Naive B cell (primary cell): ENCODE measurements at regions not wholly inside any gene's neighbourhood (a gene's known extent, or its start where the extent isn't known, plus 50 kb on each side); places are given as distances from the start of the nearest gene placed in this dataset.
"Not testable (repeated sequence)": the region's sequence is repeated elsewhere in the genome, so short reads cannot be mapped to it uniquely, and the experiment has no call there.

ENCODE experiments used
- ATAC-seq, 2 donors: fragments of 150-1000 bp; cut with Tn5 transposase; 2 replicates each; pipeline ENCODE4 v1.10.0; 2021; ENCODE audit warnings: low read depth in 2 of 2, mild to moderate bottlenecking in 2 of 2, moderate library complexity in 2 of 2
- DNase-seq: peaks from one replicate; pipeline ENCODE4 v3.0.0; 2022
- H3K27ac Mint-ChIP-seq, 6 donors: one replicate each; pipeline ENCODE4 v1.8.0; 2020 to 2022; ENCODE audit warnings: mild to moderate bottlenecking in 6 of 6, mixed read lengths in 6 of 6, moderate library complexity in 5 of 6, inconsistent platforms in 2 of 6
- H3K27me3 Mint-ChIP-seq, 3 donors: one replicate each; pipeline ENCODE4 v1.8.0; 2021 to 2022; ENCODE audit warnings: mixed read lengths in 3 of 3, mild to moderate bottlenecking in 1 of 3
- H3K36me3 Mint-ChIP-seq, 2 donors: one replicate each; pipeline ENCODE4 v1.8.0; 2020 to 2022; ENCODE audit warnings: mixed read lengths in 2 of 2, inconsistent platforms in 1 of 2, mild to moderate bottlenecking in 1 of 2
- H3K4me1 Mint-ChIP-seq, 3 donors: one replicate each; pipeline ENCODE4 v1.8.0; 2020 to 2022; ENCODE audit warnings: mixed read lengths in 3 of 3, inconsistent platforms in 1 of 3, mild to moderate bottlenecking in 1 of 3, moderate library complexity in 1 of 3
- H3K4me3 Mint-ChIP-seq, 8 donors: one replicate each; pipeline ENCODE4 v1.8.0; 2020 to 2022; ENCODE audit warnings: mild to moderate bottlenecking in 8 of 8, mixed read lengths in 8 of 8, moderate library complexity in 8 of 8, inconsistent platforms in 2 of 8
- H3K9me3 Mint-ChIP-seq, 7 donors: one replicate each; pipeline ENCODE4 v1.8.0; 2020 to 2022; ENCODE audit warnings: mixed read lengths in 7 of 7, mild to moderate bottlenecking in 5 of 7, inconsistent platforms in 2 of 7, moderate library complexity in 1 of 7

DNA sequence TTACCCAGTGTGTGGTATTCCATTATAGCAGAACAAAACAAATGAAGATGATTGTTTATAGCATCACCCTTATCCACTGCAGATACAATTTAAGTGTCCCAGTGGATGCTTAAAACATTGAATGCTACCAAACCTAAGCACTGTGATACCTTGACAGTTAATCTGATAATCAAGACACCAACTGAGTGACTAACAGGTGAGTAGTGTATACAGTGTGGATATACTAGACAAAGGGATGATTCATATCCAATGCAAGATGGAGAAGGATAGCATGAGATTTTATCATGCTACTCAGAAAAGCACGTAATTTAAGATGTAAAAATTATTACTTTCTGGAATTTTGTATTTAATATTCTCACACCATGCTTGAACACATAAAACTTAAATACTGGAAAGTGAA, 1449.0 kb downstream of the OTOL1 start:
- H3K27me3 Mint-ChIP-seq, result no peaks in the 10 kb centered on the region

DNA sequence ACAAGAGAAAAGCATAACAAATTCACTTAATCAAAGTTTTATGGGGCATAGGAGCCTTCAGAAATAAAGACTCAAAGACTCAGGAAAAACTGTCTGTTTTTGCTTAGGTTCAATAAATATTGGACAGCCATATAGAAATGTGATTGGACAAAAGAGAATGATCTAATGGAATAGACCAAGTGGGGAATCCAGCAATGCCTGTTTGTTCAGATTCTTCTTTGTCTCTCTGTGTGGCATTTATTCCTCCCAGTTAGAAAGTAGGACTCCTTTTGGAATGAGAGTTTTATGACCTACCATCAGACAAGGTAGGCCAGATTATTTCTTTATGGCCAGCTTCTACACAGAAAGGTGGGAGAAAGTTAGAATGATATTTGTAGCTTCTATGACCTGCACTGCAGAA, 1460.1 kb downstream of the OTOL1 start:
- DNase-seq (no peak), ATAC-seq (no peak)
- Mint-ChIP-seq H3K4me3 (no peak overlapping the region), H3K4me1 (no peaks in the 10 kb centered on the region), H3K36me3 (no peaks in the 10 kb centered on the region), H3K27me3 (no peaks in the 10 kb centered on the region), H3K27ac (no peak overlapping the region), H3K9me3 (peaks cover 0 to 10% (median 6%) of the 10 kb centered on the region in 7 donors)

More for the DNA sequence above, 1449.0 kb downstream of the OTOL1 start:
- H3K4me1 Mint-ChIP-seq, result no peaks in the 10 kb centered on the region
- H3K36me3 Mint-ChIP-seq, result no peaks in the 10 kb centered on the region
- ATAC-seq (no peak), DNase-seq (no peak)
- H3K27ac Mint-ChIP-seq, result no peak overlapping the region
- H3K9me3 Mint-ChIP-seq, result peaks cover under 1 to 23% (median 7%) of the 10 kb centered on the region in 7 donors
- H3K4me3 Mint-ChIP-seq, result no peak overlapping the region

DNA sequence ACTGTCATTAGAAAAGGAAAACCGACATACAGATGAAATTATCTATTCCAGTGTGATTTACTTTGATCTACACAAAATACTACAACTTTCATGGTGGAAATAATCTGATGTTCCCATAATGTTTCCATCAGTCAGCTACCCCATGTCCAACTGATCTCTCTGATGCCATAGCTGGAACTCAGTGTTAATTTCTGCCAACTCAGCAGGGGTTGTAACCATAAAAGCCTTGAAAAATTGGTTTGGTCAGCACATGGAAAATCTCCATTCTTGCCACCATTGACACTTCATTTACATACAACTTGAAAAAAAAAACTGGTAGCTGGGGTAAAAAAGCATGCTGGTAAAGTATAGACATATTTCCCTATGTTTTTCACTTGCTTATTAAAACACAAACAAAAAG, 1463.7 kb downstream of the OTOL1 start:
- Mint-ChIP-seq H3K36me3 (no peaks in the 10 kb centered on the region), H3K27me3 (no peaks in the 10 kb centered on the region), H3K27ac (no peak overlapping the region), H3K9me3 (peaks cover 0 to 14% (median 7%) of the 10 kb centered on the region in 7 donors), H3K4me1 (no peaks in the 10 kb centered on the region), H3K4me3 (no peak overlapping the region)
- no peak for ATAC-seq
- DNase-seq, result no peak

DNA sequence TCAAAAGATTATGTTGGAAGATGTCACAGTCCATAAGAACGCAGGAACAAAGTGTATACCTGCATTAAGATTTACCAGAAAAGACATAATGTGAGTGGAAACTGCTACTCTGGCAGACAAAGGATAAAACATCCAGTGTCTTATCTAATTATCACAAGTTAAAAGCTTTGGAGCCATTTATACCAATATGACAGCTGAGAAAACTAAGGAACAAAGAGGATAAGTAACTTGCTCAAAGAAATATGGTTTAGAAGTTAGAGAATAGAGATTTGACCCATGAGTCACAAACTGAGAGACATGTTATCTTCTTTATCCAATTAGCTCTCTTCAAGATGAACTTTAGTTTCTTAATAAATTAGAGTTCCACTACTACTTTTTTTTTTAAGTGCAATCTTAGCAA, 1473.7 kb downstream of the OTOL1 start:
- Mint-ChIP-seq H3K27me3 (no peaks in the 10 kb centered on the region), H3K36me3 (no peaks in the 10 kb centered on the region), H3K4me3 (no peak overlapping the region), H3K9me3 (peaks cover under 1 to 22% (median 9%) of the 10 kb centered on the region in 7 donors), H3K4me1 (no peaks in the 10 kb centered on the region), H3K27ac (no peak overlapping the region)
- DNase-seq, result no peak
- ATAC-seq, result no peak

DNA sequence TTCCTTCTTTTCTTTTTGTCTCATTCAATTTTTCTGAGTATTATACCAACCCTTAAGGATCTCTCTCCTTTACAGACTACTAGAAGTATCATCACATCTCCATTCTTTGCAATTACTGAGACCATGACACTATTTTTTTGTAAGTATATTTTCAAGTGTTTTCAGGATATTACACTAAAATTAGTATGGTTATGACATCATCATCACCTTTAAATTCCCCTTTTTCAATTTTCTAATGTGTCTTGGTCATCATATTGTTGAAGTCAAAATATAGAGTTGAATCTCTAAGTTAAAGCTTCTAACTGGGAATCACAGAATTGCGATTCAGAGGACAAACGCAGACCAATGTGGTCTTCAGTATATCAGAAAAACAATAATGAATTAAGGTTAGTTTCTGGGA, 1475.1 kb downstream of the OTOL1 start:
- H3K4me1 Mint-ChIP-seq, result no peaks in the 10 kb centered on the region
- H3K9me3 Mint-ChIP-seq, result peaks cover 0 to 17% (median 6%) of the 10 kb centered on the region in 7 donors
- no peaks in the 10 kb centered on the region for H3K36me3 Mint-ChIP-seq
- no peak overlapping the region for H3K27ac Mint-ChIP-seq
- ATAC-seq, result no peak
- no peak for DNase-seq
- no peak overlapping the region for H3K4me3 Mint-ChIP-seq
- H3K27me3 Mint-ChIP-seq, result no peaks in the 10 kb centered on the region

DNA sequence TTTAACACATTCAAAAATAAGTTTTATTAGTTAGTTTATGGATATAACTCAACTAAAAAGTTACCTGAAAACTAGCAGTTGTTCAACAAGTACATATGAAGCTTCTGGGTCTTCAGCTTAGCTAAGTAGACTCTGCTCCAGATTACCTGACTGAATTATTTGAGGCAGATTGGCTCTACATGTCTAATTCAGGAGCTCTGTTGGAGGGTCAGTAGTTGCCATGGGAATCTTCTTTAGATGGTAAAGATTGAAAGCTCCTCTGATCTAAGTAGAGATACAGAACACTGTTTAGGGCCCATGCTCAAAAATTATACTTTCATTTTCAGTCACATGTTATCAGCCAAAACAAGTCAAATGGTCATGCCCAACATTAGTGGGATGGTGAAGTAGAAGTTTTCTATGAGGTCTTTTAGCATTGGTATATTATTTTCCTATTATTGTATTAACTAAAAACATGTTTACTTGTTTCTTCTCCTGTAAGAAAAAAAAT, 1476.9 kb downstream of the OTOL1 start:
- H3K36me3 Mint-ChIP-seq, result no peaks in the 10 kb centered on the region
- H3K9me3 Mint-ChIP-seq, result peaks cover 0 to 11% (median 0%) of the 10 kb centered on the region in 7 donors
- H3K27me3 Mint-ChIP-seq, result no peaks in the 10 kb centered on the region
- no peak overlapping the region for H3K27ac Mint-ChIP-seq
- ATAC-seq, result no peak
- no peak overlapping the region for H3K4me3 Mint-ChIP-seq
- no peaks in the 10 kb centered on the region for H3K4me1 Mint-ChIP-seq
- no peak for DNase-seq

DNA sequence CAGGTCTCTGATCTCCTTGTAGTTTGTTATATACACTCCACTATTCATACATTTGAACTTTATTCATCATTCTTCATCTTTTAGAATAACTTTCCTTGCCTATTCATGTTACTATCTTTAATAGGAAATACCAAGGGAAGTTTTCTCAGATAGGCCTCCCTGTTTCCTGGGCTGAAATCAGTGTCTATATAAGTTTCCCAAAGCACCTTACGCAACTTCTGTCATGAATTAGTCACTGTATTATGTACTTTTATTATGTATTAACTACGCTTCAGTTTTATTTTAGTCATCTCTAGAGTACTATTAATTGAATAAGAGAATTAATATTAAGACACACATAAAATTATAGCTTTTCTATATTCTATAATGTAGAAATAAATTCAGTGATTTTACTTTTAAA, 1481.5 kb downstream of the OTOL1 start:
- Mint-ChIP-seq H3K4me3 (no peak overlapping the region), H3K36me3 (no peaks in the 10 kb centered on the region), H3K9me3 (peaks cover 0 to 6% (median 1%) of the 10 kb centered on the region in 7 donors), H3K27me3 (no peaks in the 10 kb centered on the region), H3K4me1 (no peaks in the 10 kb centered on the region), H3K27ac (no peak overlapping the region)
- no peak for DNase-seq
- ATAC-seq, result no peak

DNA sequence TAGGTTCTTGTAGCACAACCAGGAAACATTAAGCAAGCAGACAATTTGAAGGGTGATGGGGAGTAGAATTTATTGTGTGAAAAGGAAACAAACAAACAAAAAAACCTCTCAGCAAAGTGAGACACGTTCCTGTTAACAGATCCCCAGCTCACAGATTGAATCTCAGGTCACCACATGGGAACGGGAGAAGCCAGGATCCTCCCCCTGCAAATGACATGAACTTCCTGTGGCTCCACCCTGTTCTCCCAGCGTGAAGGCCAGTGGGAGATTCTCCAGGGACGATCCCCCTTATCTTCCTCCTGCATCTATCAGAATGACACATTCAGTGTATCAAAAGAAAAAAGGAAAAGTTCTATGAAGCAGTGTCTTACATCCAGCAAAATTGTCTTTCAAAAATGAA, 1488.1 kb downstream of the OTOL1 start:
- H3K4me1 Mint-ChIP-seq, result no peaks in the 10 kb centered on the region
- ATAC-seq (no peak), DNase-seq (no peak)
- no peaks in the 10 kb centered on the region for H3K27me3 Mint-ChIP-seq
- H3K27ac Mint-ChIP-seq, result no peak overlapping the region
- H3K4me3 Mint-ChIP-seq, result no peak overlapping the region
- H3K36me3 Mint-ChIP-seq, result no peaks in the 10 kb centered on the region
- peaks cover 0 to 13% (median 6%) of the 10 kb centered on the region in 7 donors for H3K9me3 Mint-ChIP-seq

DNA sequence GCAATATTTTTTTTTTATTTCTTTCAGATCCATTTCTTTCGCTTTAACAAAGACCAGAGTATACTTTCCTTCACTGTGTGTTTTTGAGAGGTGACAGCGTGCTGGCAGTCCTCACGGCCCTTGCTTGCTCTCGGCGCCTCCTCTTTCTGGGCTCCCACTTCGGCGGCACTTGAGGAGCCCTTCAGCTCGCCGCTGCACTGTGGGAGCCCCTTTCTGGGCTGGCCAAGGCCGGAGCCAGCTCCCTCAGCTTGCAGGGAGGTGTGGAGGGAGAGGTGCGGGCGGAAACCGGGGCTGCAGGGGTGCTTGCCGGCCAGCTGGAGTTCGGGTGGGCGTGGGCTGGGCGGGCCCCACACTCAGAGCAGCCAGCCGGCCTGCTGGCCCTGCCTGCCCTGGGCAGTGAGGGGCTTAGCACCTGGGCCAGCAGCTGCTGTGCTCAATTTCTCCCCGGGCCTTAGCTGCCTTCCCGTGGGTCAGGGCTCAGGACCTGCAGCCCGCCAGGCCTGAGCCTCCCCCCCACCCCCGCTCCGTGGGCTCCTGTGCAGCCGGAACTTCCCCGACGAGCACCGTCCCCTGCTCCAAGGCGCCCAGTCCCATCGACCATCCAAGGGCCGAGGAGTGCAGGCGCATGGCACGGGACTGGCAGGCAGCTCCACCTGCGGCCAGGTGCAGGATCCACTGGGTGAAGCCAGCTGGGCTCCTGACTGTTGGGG, 1490.6 kb downstream of the OTOL1 start:
- not testable (repeated sequence) for H3K36me3 Mint-ChIP-seq, H3K27ac Mint-ChIP-seq, ATAC-seq, H3K4me1 Mint-ChIP-seq, H3K4me3 Mint-ChIP-seq, DNase-seq, H3K27me3 Mint-ChIP-seq
- peaks cover 2 to 13% (median 7%) of the 10 kb centered on the region in 7 donors for H3K9me3 Mint-ChIP-seq

DNA sequence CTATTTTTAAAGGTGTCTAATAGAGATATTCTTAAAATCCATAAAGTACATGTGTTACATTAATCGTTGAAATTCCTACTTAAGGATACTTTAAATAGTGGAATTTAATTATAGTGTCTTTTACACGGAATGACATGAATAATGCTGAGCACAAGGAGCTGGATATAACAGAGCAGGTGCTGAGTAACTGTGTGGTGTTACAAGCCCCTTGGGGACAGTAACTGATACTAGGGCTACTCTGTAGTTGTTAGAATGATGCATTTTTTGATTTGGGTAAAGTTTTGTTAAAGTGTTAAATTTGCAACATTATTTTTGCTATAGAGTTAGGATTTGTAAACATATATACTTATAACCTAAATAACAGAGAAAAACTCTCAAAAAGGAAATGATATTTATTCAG, 1496.1 kb downstream of the OTOL1 start:
- no peaks in the 10 kb centered on the region for H3K4me1 Mint-ChIP-seq
- ATAC-seq, result no peak
- no peak overlapping the region for H3K27ac Mint-ChIP-seq
- H3K9me3 Mint-ChIP-seq, result peaks cover 5 to 14% (median 11%) of the 10 kb centered on the region in 7 donors
- DNase-seq, result no peak
- H3K36me3 Mint-ChIP-seq, result peaks cover 0 to 8% of the 10 kb centered on the region in 2 donors
- H3K27me3 Mint-ChIP-seq, result no peaks in the 10 kb centered on the region
- no peak overlapping the region for H3K4me3 Mint-ChIP-seq

DNA sequence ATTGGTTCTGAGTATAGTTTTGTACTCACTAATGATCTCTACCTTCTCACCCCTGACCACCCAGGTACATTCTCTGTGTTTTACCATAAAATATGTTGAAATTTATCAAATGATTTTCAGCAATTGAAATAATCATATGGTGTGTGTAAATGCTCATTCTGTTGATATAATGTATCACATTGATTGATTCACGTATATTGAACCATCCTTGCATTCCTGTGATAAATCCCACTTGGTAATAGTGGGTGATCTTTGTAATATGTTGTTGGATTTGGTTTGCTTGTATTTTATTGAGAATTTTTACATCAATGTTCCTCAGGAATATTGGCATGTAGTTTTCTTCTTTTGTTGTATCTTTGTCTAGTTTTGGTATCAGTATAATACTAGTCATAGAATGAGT, 1497.6 kb downstream of the OTOL1 start:
- Mint-ChIP-seq H3K27me3 (no peaks in the 10 kb centered on the region), H3K36me3 (peaks cover 0 to 8% of the 10 kb centered on the region in 2 donors), H3K27ac (no peak overlapping the region), H3K4me3 (no peak overlapping the region), H3K9me3 (peaks cover 5 to 14% (median 9%) of the 10 kb centered on the region in 7 donors), H3K4me1 (no peaks in the 10 kb centered on the region)
- DNase-seq, result no peak
- no peak for ATAC-seq

DNA sequence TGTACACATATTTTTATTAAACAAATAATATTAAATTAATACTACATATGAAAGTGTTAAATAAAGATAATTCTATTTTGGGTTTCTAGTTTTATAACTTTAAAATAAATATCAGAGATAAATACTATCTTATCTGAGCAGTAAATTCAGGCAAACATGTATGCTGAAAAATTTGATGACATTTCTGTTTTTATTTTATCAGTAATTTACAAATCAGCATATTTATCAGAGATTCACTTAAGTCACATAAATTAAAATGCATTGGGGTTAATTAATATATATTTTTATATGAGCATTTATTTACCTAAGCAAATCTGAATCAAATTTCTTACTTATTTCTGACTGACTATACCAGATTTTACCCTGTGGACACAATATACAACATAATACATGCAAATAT, 1499.8 kb downstream of the OTOL1 start:
- H3K4me3 Mint-ChIP-seq, result no peak overlapping the region
- H3K4me1 Mint-ChIP-seq, result no peaks in the 10 kb centered on the region
- no peak for DNase-seq
- no peaks in the 10 kb centered on the region for H3K27me3 Mint-ChIP-seq
- ATAC-seq, result no peak
- peaks cover 0 to 14% (median 7%) of the 10 kb centered on the region in 7 donors for H3K9me3 Mint-ChIP-seq
- no peak overlapping the region for H3K27ac Mint-ChIP-seq
- peaks cover 0 to 8% of the 10 kb centered on the region in 2 donors for H3K36me3 Mint-ChIP-seq

DNA sequence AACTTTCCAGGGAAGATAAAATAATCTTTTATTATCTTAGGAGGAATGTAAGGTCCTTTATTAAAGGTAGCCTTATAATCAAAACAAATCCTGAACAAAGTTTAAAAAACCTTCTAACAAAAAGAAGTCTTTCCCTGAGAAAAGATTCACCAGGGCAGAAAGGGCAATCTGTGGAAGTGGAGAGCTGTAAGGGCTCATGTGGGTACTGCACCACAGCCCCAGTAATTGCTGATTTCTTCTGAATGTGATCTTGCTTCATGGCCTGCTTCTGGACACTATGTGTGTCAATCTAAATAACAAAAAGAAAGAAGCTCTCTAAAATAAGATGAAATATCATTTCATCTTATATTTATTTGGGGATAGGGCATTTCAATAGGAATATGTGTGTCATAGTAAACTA, 1501.6 kb downstream of the OTOL1 start:
- no peaks in the 10 kb centered on the region for H3K4me1 Mint-ChIP-seq
- H3K27me3 Mint-ChIP-seq, result no peaks in the 10 kb centered on the region
- H3K36me3 Mint-ChIP-seq, result peaks cover 0 to 8% of the 10 kb centered on the region in 2 donors
- ATAC-seq (no peak), DNase-seq (no peak)
- no peak overlapping the region for H3K4me3 Mint-ChIP-seq
- no peak overlapping the region for H3K27ac Mint-ChIP-seq
- H3K9me3 Mint-ChIP-seq, result peaks cover 0 to 12% (median 9%) of the 10 kb centered on the region in 7 donors

DNA sequence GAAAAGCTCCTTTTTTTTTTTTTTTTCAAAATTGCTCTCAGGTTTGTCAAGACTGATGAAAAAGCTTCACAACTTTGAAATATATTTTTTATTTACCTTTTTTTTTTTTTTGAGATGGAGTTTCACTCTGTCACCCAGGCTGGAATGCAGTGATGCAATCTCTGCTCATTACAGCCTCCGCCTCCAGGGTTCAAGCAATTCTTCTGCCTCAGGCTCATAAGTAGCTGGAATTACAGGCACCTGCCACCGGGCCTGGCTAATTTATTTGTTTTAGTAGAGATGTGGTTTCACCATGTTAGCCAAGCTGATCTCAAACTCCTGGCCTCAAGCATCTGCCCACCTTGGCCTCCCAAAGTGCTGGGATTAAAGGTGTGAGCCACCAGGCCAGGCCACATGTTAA, 1515.0 kb downstream of the OTOL1 start:
- DNase-seq (no peak), ATAC-seq (no peak)
- Mint-ChIP-seq H3K36me3 (no peaks in the 10 kb centered on the region), H3K4me1 (no peaks in the 10 kb centered on the region), H3K27me3 (no peaks in the 10 kb centered on the region), H3K4me3 (no peak overlapping the region), H3K9me3 (peaks cover 0 to 11% (median 0%) of the 10 kb centered on the region in 7 donors), H3K27ac (no peak overlapping the region)
